ENCODE measurements at regions not wholly inside any gene's neighbourhood (a gene's known extent, or its start where the extent isn't known, plus 50 kb on each side); places are given as distances from the start of the nearest gene placed in this dataset.

DNA sequence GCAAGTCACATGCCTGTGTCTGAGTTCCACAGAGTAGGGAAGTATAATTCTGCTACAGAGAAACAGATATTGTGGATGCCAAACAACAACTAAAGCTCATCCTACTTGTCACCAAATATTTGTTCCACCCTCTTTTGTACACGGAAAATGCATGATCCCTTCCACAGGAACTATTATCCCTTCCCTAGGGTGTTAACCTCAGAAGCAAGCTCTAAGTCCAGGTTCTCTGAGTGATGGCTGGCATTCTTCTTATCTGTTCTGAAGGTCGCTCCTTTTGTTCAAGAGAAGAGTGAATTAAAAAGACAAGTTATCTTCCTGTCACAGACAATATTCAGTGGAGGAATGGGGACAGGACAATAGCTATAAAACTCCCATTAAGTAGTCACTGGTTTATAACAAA, 460.1 kb upstream of the GCFC2 start:
- Histone ChIP-seq H3K4me1 (ENCODE audit: control insufficient read depth, low read length) (no peaks in the 10 kb centered on the region), H3F3A (ENCODE audit: control insufficient read depth, insufficient read depth) (no peaks in the 10 kb centered on the region), H3K9me2 (replicated peaks; ENCODE audit: control insufficient read depth, low read length) (no peaks in the 10 kb centered on the region), H3K79me2 (ENCODE audit: control insufficient read depth, low read length) (no peaks in the 10 kb centered on the region), H3K4me3 (ENCODE audit: low read length) (no peak overlapping the region), H3K9me3 (ENCODE audit: control insufficient read depth, insufficient read depth, low read length) (no peaks in the 10 kb centered on the region), H3K36me3 (ENCODE audit: control insufficient read depth, low read length) (no peaks in the 10 kb centered on the region), H3K27ac (ENCODE audit: low read depth, low read length) (no peak overlapping the region), H4K20me1 (ENCODE audit: control insufficient read depth, insufficient read depth, low read depth, low read length) (no peaks in the 10 kb centered on the region), H3K27me3 (ENCODE audit: control insufficient read depth, low read length) (no peaks in the 10 kb centered on the region), H3K4me2 (ENCODE audit: low read length) (no peak overlapping the region)
- TF ChIP-seq, protein P1, sequence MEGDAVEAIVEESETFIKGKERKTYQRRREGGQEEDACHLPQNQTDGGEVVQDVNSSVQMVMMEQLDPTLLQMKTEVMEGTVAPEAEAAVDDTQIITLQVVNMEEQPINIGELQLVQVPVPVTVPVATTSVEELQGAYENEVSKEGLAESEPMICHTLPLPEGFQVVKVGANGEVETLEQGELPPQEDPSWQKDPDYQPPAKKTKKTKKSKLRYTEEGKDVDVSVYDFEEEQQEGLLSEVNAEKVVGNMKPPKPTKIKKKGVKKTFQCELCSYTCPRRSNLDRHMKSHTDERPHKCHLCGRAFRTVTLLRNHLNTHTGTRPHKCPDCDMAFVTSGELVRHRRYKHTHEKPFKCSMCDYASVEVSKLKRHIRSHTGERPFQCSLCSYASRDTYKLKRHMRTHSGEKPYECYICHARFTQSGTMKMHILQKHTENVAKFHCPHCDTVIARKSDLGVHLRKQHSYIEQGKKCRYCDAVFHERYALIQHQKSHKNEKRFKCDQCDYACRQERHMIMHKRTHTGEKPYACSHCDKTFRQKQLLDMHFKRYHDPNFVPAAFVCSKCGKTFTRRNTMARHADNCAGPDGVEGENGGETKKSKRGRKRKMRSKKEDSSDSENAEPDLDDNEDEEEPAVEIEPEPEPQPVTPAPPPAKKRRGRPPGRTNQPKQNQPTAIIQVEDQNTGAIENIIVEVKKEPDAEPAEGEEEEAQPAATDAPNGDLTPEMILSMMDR (IDR thresholded peaks at IDR 0.05; ENCODE audit: low read depth, low read length, poor library complexity, severe bottlenecking), result no peak
- no peak for TF ChIP-seq EZH2phosphoT487 (IDR thresholded peaks at IDR 0.05; ENCODE audit: borderline replicate concordance, low read length)

DNA sequence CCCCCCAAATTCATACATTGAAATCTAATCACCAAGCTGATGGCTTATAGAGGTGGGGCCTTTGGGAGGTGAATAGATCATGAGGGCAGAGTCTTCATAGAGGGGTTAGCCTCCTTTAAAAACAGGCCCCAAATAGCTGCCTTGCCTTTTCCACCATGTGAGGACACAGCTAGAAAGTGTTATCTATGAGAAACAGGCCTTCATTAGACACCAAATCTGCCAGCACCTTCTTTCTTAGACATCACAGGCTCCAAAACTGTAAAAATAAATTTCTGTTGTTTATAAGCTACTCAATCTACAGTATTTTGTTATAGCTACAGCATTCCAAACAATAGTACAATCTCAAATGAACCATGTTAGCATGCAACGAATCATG, 459.3 kb upstream of the GCFC2 start:
- Histone ChIP-seq H3K27me3 (ENCODE audit: control insufficient read depth, low read length) (no peaks in the 10 kb centered on the region), H3K4me2 (ENCODE audit: low read length) (no peak overlapping the region), H3K79me2 (ENCODE audit: control insufficient read depth, low read length) (no peaks in the 10 kb centered on the region), H3F3A (ENCODE audit: control insufficient read depth, insufficient read depth) (no peaks in the 10 kb centered on the region), H3K4me1 (ENCODE audit: control insufficient read depth, low read length) (no peaks in the 10 kb centered on the region), H3K36me3 (ENCODE audit: control insufficient read depth, low read length) (no peaks in the 10 kb centered on the region), H3K4me3 (ENCODE audit: low read length) (no peak overlapping the region), H4K20me1 (ENCODE audit: control insufficient read depth, insufficient read depth, low read depth, low read length) (no peaks in the 10 kb centered on the region), H3K9me3 (ENCODE audit: control insufficient read depth, insufficient read depth, low read length) (no peaks in the 10 kb centered on the region), H3K9me2 (replicated peaks; ENCODE audit: control insufficient read depth, low read length) (no peaks in the 10 kb centered on the region), H3K27ac (ENCODE audit: low read depth, low read length) (no peak overlapping the region)
- TF ChIP-seq, protein P1 (IDR thresholded peaks at IDR 0.05; ENCODE audit: low read depth, low read length, poor library complexity, severe bottlenecking), result no peak
- TF ChIP-seq EZH2phosphoT487 (IDR thresholded peaks at IDR 0.05; ENCODE audit: borderline replicate concordance, low read length), result no peak

DNA sequence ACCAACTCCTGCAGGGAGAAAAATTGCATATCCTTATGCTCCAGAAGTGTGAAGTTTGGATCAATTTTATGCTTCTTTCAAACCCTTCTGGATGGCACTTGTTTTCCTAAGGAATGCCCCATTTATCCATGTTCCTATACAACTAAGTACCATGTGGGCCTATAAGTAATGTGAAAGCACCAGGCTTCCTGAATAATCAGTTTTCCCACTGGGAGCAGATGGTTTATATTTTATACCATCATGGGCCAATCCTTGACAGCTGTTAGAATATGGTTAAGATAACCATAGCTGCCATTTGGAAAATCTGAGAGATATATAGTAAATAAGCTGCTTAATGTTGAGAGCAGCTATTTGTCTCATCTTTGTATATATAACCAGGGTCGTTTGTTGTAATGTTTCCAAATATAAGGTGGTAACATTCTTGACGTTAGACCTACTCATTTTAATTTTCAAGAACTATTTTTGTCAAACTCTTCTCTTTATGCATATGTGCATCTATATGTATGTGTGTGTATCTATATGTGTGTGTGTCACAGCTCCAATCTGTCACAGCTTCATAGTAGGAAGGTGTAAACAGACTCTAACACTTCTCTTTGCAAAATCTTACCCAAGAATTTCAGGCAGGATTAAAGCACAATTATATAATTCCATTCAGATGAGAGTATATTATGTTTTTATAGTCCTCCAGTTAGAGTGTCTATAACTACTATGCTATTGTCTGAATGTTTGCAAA, 458.7 kb upstream of the GCFC2 start:
- no peaks in the 10 kb centered on the region for H3K4me1 ChIP-seq (ENCODE audit: control insufficient read depth, low read length)
- H3K4me2 ChIP-seq (ENCODE audit: low read length), result no peak overlapping the region
- H4K20me1 ChIP-seq (ENCODE audit: control insufficient read depth, insufficient read depth, low read depth, low read length), result no peaks in the 10 kb centered on the region
- no peaks in the 10 kb centered on the region for H3K36me3 ChIP-seq (ENCODE audit: control insufficient read depth, low read length)
- no peaks in the 10 kb centered on the region for H3K9me3 ChIP-seq (ENCODE audit: control insufficient read depth, insufficient read depth, low read length)
- no peaks in the 10 kb centered on the region for H3K27me3 ChIP-seq (ENCODE audit: control insufficient read depth, low read length)
- no peak overlapping the region for H3K4me3 ChIP-seq (ENCODE audit: low read length)
- no peaks in the 10 kb centered on the region for H3K9me2 ChIP-seq (replicated peaks; ENCODE audit: control insufficient read depth, low read length)
- no peaks in the 10 kb centered on the region for H3F3A ChIP-seq (ENCODE audit: control insufficient read depth, insufficient read depth)
- no peak for TF ChIP-seq EZH2phosphoT487 (IDR thresholded peaks at IDR 0.05; ENCODE audit: borderline replicate concordance, low read length)
- TF ChIP-seq, protein P1 (IDR thresholded peaks at IDR 0.05; ENCODE audit: low read depth, low read length, poor library complexity, severe bottlenecking), result no peak
- no peaks in the 10 kb centered on the region for H3K79me2 ChIP-seq (ENCODE audit: control insufficient read depth, low read length)
- H3K27ac ChIP-seq (ENCODE audit: low read depth, low read length), result no peak overlapping the region
